OCI-LY7 (cell line): ENCODE measurements at regions not wholly inside any gene's neighbourhood (a gene's known extent, or its start where the extent isn't known, plus 50 kb on each side); places are given as distances from the start of the nearest gene placed in this dataset.

Experiments used
- CTCF ChIP-seq: fragments of 200-600 bp; sonication (generic); conservative IDR thresholded peaks from 2 replicates; pipeline ENCODE4 v1.5.1; 2014; ENCODE audit warnings: mild to moderate bottlenecking, antibody characterized with exemption, low read length, moderate library complexity, mixed read lengths
- EZH2phosphoT487 ChIP-seq: fragments of 200-600 bp; sonication (generic); IDR thresholded peaks from 2 replicates; pipeline ENCODE4 v1.6.1; 2018; ENCODE audit warnings: low read depth, borderline replicate concordance, mild to moderate bottlenecking, mixed run types, antibody characterized with exemption, low read length, moderate library complexity, mixed read lengths

GRCh38 chr2:139550873-139551272 lies 770.7 kb upstream of the NXPH2 start:
- TF ChIP-seq CTCF (no peak), EZH2phosphoT487 (no peak)
